GM23248 (cell line): ENCODE measurements at regions not wholly inside any gene's neighbourhood (a gene's known extent, or its start where the extent isn't known, plus 50 kb on each side); places are given as distances from the start of the nearest gene placed in this dataset.
A peak's percentile ranks its signal among the peaks of the same experiment; 100 is the strongest.

Experiments
- DNase-seq: peaks from one replicate; pipeline ENCODE4 v3.0.0-alpha.2; 2015
- H2AFZ ChIP-seq: fragments of 200-600 bp; sonication (generic); 2 replicates; pipeline ENCODE4 v1.6.1; 2016; ENCODE audit warnings: antibody characterized with exemption
- H3F3A ChIP-seq: fragments of 200-600 bp; sonication (generic); 2 replicates; pipeline ENCODE4 v1.6.1; 2016; ENCODE audit warnings: mild to moderate bottlenecking, antibody characterized with exemption, mixed run types; ENCODE audit not compliant: insufficient read depth
- H3K27ac ChIP-seq: fragments of 200-600 bp; sonication (generic); 2 replicates; pipeline ENCODE4 v1.5.1; 2016; ENCODE audit warnings: mild to moderate bottlenecking
- H3K27me3 ChIP-seq: fragments of 200-600 bp; sonication (generic); replicated peaks from 2 replicates; pipeline ENCODE4 v1.6.1; 2016; ENCODE audit warnings: mild to moderate bottlenecking; ENCODE audit not compliant: insufficient read depth
- H3K36me3 ChIP-seq: fragments of 200-600 bp; sonication (generic); 2 replicates; pipeline ENCODE4 v1.6.1; 2016; ENCODE audit warnings: low read depth, mild to moderate bottlenecking
- H3K4me1 ChIP-seq: fragments of 200-600 bp; sonication (generic); 2 replicates; pipeline ENCODE4 v1.6.1; 2016; ENCODE audit warnings: mild to moderate bottlenecking; ENCODE audit not compliant: insufficient read depth
- H3K4me2 ChIP-seq: fragments of 200-600 bp; sonication (generic); one replicate; pipeline ENCODE4 v1.6.1; 2016; ENCODE audit warnings: mild to moderate bottlenecking; ENCODE audit not compliant: unreplicated experiment
- H3K4me3 ChIP-seq: fragments of 200-600 bp; sonication (generic); 2 replicates; pipeline ENCODE4 v1.5.1; 2016; ENCODE audit warnings: mild to moderate bottlenecking
- H3K79me2 ChIP-seq: fragments of 200-600 bp; sonication (generic); 2 replicates; pipeline ENCODE4 v1.6.1; 2016; ENCODE audit warnings: mild to moderate bottlenecking; ENCODE audit not compliant: insufficient read depth
- H3K9ac ChIP-seq: fragments of 200-600 bp; sonication (generic); 2 replicates; pipeline ENCODE4 v1.6.1; 2016; ENCODE audit warnings: mild to moderate bottlenecking
- H3K9me2 ChIP-seq: fragments of 200-600 bp; sonication (generic); 2 replicates; pipeline ENCODE4 v1.6.1; 2016; ENCODE audit warnings: mixed run types, mild to moderate bottlenecking, moderate library complexity; ENCODE audit not compliant: insufficient read depth
- H3K9me3 ChIP-seq: fragments of 200-600 bp; sonication (generic); one replicate; pipeline ENCODE4 v1.6.1; 2017; ENCODE audit warnings: low read depth
- H4K20me1 ChIP-seq: fragments of 200-600 bp; sonication (generic); 2 replicates; pipeline ENCODE4 v1.6.0; 2016; ENCODE audit not compliant: insufficient read depth
- EZH2 ChIP-seq: fragments of 200-600 bp; sonication (generic); IDR thresholded peaks from 2 replicates; pipeline ENCODE4 v1.6.1; 2018; ENCODE audit warnings: antibody characterized with exemption, mild to moderate bottlenecking; ENCODE audit not compliant: insufficient read depth, poor library complexity, severe bottlenecking
- EZH2phosphoT487 ChIP-seq: fragments of 200-600 bp; sonication (generic); IDR thresholded peaks from 2 replicates; pipeline ENCODE4 v1.6.1; 2018; ENCODE audit warnings: antibody characterized with exemption, moderate library complexity, mild to moderate bottlenecking, low read depth; ENCODE audit not compliant: insufficient read depth
- WGBS, 2 experiments: methylation state at CpG; one replicate each; pipeline ENCODE4 v1.1.6; 2015 to 2017; ENCODE audit warnings: low lambda C conversion rate in 2 of 2, low coverage in 1 of 2; ENCODE audit errors: missing lambda C conversion rate in 2 of 2; 5-methylcytosine and 5-hydroxymethylcytosine counted together
- in situ Hi-C: fragments of 300-500 bp; cut with MboI; formaldehyde crosslinking; loops from 2 replicates; pipeline ENCODE4 v1.15.0; 2020

DNA sequence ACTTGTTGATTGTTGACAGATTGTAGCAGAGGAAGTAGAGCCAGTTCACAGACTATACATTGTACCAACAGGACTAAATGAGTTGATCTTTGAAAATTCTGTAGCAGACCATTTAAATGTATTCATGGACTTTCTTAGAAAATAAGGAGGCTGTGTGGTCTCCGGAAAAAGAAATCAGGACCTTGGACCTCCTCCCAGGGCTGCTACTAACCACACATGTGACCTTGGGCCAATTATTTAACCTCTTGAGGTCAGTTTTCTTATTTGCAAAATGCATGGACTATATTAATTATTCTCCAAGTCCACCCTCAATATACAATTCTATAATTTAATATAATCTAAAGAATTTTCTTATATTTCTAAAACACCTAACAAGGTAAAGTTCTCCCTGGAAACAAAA, 492.0 kb upstream of the JAG1 start:
- H3K4me3 ChIP-seq, result no peak overlapping the region
- H3K9me2 ChIP-seq, result no peaks in the 10 kb centered on the region
- H3K4me2 ChIP-seq, result no peak overlapping the region
- H3K27ac ChIP-seq, result no peak overlapping the region
- TF ChIP-seq EZH2phosphoT487 (no peak), EZH2 (no peak)
- H3K4me1 ChIP-seq, result peaks cover 11% of the 10 kb centered on the region
- no peak overlapping the region for H2AFZ ChIP-seq
- H3F3A ChIP-seq, result no peaks in the 10 kb centered on the region
- H3K9me3 ChIP-seq, result no peaks in the 10 kb centered on the region
- no peak overlapping the region for H3K9ac ChIP-seq
- H3K27me3 ChIP-seq, result no peaks in the 10 kb centered on the region
- WGBS, 2 experiments, result 20 to 22% methylated on average over 1 of the region's 1 CpG
- H3K36me3 ChIP-seq, result no peaks in the 10 kb centered on the region
- in situ Hi-C loops, result no loop called here
- DNase-seq, result no peak
- H3K79me2 ChIP-seq, result no peaks in the 10 kb centered on the region
- H4K20me1 ChIP-seq, result no peaks in the 10 kb centered on the region

DNA sequence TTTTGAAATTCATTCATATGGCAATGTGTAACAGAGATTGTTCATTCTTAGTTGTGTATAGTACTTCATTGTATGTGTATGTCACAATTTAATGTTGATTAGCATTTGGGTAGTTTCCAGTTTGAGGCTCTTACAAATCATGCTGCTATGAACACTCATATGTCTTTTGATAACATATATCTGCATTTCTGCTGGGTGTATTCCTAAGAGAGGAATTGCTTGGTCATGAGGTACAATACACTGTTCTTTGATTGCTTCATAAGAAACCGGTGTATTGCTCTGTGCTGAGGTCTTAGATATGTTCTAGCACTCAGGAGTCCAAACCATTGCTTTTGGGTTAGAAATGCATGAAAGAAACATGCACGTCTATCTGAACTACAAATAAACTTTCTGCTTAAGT, 492.9 kb upstream of the JAG1 start:
- no peaks in the 10 kb centered on the region for H3F3A ChIP-seq
- no peaks in the 10 kb centered on the region for H4K20me1 ChIP-seq
- in situ Hi-C loops, result no loop called here
- no peak overlapping the region for H3K4me3 ChIP-seq
- H3K27me3 ChIP-seq, result no peaks in the 10 kb centered on the region
- H3K4me1 ChIP-seq, result peaks cover 15% of the 10 kb centered on the region
- H2AFZ ChIP-seq, result no peak overlapping the region
- 39 to 42% methylated on average over 2 of the region's 2 CpGs for WGBS, 2 experiments
- no peaks in the 10 kb centered on the region for H3K79me2 ChIP-seq
- TF ChIP-seq EZH2, result no peak
- TF ChIP-seq EZH2phosphoT487, result no peak
- H3K9me3 ChIP-seq, result no peaks in the 10 kb centered on the region
- H3K9me2 ChIP-seq, result no peaks in the 10 kb centered on the region
- H3K9ac ChIP-seq, result no peak overlapping the region
- no peak for DNase-seq
- H3K36me3 ChIP-seq, result no peaks in the 10 kb centered on the region
- no peak overlapping the region for H3K4me2 ChIP-seq
- no peak overlapping the region for H3K27ac ChIP-seq

GRCh38 chr20:11168026-11168425, 494.2 kb upstream of the JAG1 start:
- H3K27me3 ChIP-seq, result no peaks in the 10 kb centered on the region
- H3K9ac ChIP-seq, result no peak overlapping the region
- no peaks in the 10 kb centered on the region for H3F3A ChIP-seq
- H3K79me2 ChIP-seq, result no peaks in the 10 kb centered on the region
- H3K4me1 ChIP-seq, result peaks cover 15% of the 10 kb centered on the region
- no peak overlapping the region for H3K27ac ChIP-seq
- in situ Hi-C loops, result no loop called here
- no peaks in the 10 kb centered on the region for H4K20me1 ChIP-seq
- DNase-seq, result peak; percentile 60
- H3K4me3 ChIP-seq, result no peak overlapping the region
- no peak overlapping the region for H2AFZ ChIP-seq
- H3K36me3 ChIP-seq, result no peaks in the 10 kb centered on the region
- H3K4me2 ChIP-seq, result no peak overlapping the region
- TF ChIP-seq EZH2 (no peak), EZH2phosphoT487 (no peak)
- H3K9me3 ChIP-seq, result no peaks in the 10 kb centered on the region
- no peaks in the 10 kb centered on the region for H3K9me2 ChIP-seq

GRCh38 chr20:11170025-11170424, 496.2 kb upstream of the JAG1 start:
- H3K9me2 ChIP-seq, result no peaks in the 10 kb centered on the region
- no peaks in the 10 kb centered on the region for H3K36me3 ChIP-seq
- no peak for DNase-seq
- H3K4me2 ChIP-seq, result peak overlapping the region; percentile 21
- no peaks in the 10 kb centered on the region for H3K9me3 ChIP-seq
- no peaks in the 10 kb centered on the region for H3K79me2 ChIP-seq
- TF ChIP-seq EZH2 (no peak), EZH2phosphoT487 (no peak)
- no peak overlapping the region for H3K9ac ChIP-seq
- in situ Hi-C loops, result no loop called here
- no peaks in the 10 kb centered on the region for H4K20me1 ChIP-seq
- H3K4me3 ChIP-seq, result no peak overlapping the region
- H3K4me1 ChIP-seq, result peaks cover 15% of the 10 kb centered on the region
- no peak overlapping the region for H3K27ac ChIP-seq
- no peaks in the 10 kb centered on the region for H3K27me3 ChIP-seq
- peak overlapping the region; percentile 38; the same call in 1 of the 2 replicates for H2AFZ ChIP-seq
- no peaks in the 10 kb centered on the region for H3F3A ChIP-seq

DNA sequence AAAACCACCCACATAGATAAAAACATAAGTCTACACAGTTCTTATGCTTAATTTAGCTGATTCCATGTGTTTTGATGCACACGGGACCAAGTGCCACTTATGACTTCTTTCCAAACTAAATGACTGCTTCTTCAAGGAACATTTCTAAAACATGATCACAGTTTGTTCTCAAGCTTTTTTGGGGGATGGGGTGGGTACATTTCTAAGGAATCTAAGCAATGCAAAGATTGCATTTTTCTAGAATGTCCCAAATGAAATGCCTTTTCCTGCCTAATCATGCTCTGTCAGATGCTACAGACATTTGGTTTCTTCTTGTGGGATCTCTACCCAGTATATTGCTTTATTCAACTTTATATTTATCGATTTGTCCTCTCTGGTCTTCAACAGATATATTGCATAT, 496.8 kb upstream of the JAG1 start:
- in situ Hi-C loops, result no loop called here
- H3K4me2 ChIP-seq, result peak overlapping the region; percentile 21
- no peak overlapping the region for H3K27ac ChIP-seq
- H3K9me3 ChIP-seq, result no peaks in the 10 kb centered on the region
- H3K9ac ChIP-seq, result no peak overlapping the region
- H3K27me3 ChIP-seq, result no peaks in the 10 kb centered on the region
- H3K4me1 ChIP-seq, result peaks cover 15% of the 10 kb centered on the region
- no peaks in the 10 kb centered on the region for H3F3A ChIP-seq
- H2AFZ ChIP-seq, result peak overlapping the region; percentile 38; the same call in 1 of the 2 replicates
- TF ChIP-seq EZH2, result no peak
- no peak for TF ChIP-seq EZH2phosphoT487
- peak; percentile 27 for DNase-seq
- no peaks in the 10 kb centered on the region for H3K79me2 ChIP-seq
- H3K4me3 ChIP-seq, result no peak overlapping the region
- no peaks in the 10 kb centered on the region for H4K20me1 ChIP-seq
- H3K36me3 ChIP-seq, result no peaks in the 10 kb centered on the region
- 71% methylated on average over 2 of the region's 2 CpGs for WGBS, 2 experiments
- no peaks in the 10 kb centered on the region for H3K9me2 ChIP-seq
